H1 (cell line): ENCODE measurements at regions not wholly inside any gene's neighbourhood (a gene's known extent, or its start where the extent isn't known, plus 50 kb on each side); places are given as distances from the start of the nearest gene placed in this dataset.

Experiments
- CTCF ChIA-PET: fragments of 300-600 bp; sonication (Branson Sonifier 250); formaldehyde crosslinking; loops from one replicate; lab custom pipeline; 2021; ENCODE audit not compliant: partially characterized antibody; lab: Charles Lee
- POLR2A ChIA-PET: fragments of 300-600 bp; sonication (Branson Sonifier 250); formaldehyde crosslinking; loops from one replicate; lab custom pipeline; 2021; ENCODE audit warnings: inconsistent platforms; ENCODE audit not compliant: partially characterized antibody; lab: Charles Lee
- DNase-seq, 2 experiments: peaks; one replicate each; pipeline versions ENCODE4 v3.0.0 to v3.0.0-alpha.2; 2010 to 2022; ENCODE audit warnings: low spot score in 2 of 2, low read depth in 1 of 2, mixed read lengths in 1 of 2
- FAIRE-seq: peaks from 2 replicates; lab custom pipeline; 2011; peaks lifted over from hg19 to GRCh38; lab: Jason Lieb, UNC
- H2AFZ ChIP-seq: 2 replicates; pipeline ENCODE4 v1.8.1; 2012; ENCODE audit warnings: low read length, inconsistent platforms
- H2AK5ac ChIP-seq: 2 replicates; pipeline ENCODE4 v1.6.1; 2013; ENCODE audit warnings: low read depth, low read length
- H2BK120ac ChIP-seq: replicated peaks from 2 replicates; pipeline ENCODE3; 2013; ENCODE audit warnings: low read depth, low read length, inconsistent platforms
- H2BK12ac ChIP-seq: 2 replicates; pipeline ENCODE4 v1.6.1; 2013; ENCODE audit warnings: low read depth, low read length
- H2BK15ac ChIP-seq: 2 replicates; pipeline ENCODE4 v1.6.1; 2013; ENCODE audit warnings: low read length
- H2BK20ac ChIP-seq: 2 replicates; pipeline ENCODE4 v1.6.1; 2013; ENCODE audit warnings: low read length
- H2BK5ac ChIP-seq: 2 replicates; pipeline ENCODE4 v1.6.1; 2013; ENCODE audit warnings: low read depth, low read length
- H3K14ac ChIP-seq: 2 replicates; pipeline ENCODE4 v1.6.1; 2013; ENCODE audit warnings: inconsistent platforms; ENCODE audit not compliant: insufficient read length
- H3K18ac ChIP-seq: 2 replicates; pipeline ENCODE4 v1.6.1; 2013; ENCODE audit warnings: low read length; ENCODE audit errors: extremely low read depth
- H3K23ac ChIP-seq: 2 replicates; pipeline ENCODE4 v1.6.1; 2013; ENCODE audit warnings: inconsistent platforms; ENCODE audit not compliant: insufficient read length
- H3K23me2 ChIP-seq: 2 replicates; pipeline ENCODE4 v1.6.1; 2013; ENCODE audit warnings: low read depth, low read length
- H3K27ac ChIP-seq: 2 replicates; pipeline ENCODE4 v1.6.1; 2011; ENCODE audit warnings: low read depth, low read length, inconsistent platforms
- H3K27me3 ChIP-seq, 4 experiments: replicated peaks in 1 of 4; 1 replicate in 1 of 4; 2 replicates in 3 of 4; pipeline versions ENCODE4 v1.6.1 to v1.8.1; 2011 to 2013; ENCODE audit warnings: low read length in 3 of 4, mild to moderate bottlenecking in 3 of 4, inconsistent platforms in 2 of 4, mixed read lengths in 2 of 4, moderate library complexity in 1 of 4; ENCODE audit not compliant: control insufficient read depth in 3 of 4, insufficient read depth in 3 of 4; ENCODE audit errors: extremely low read depth in 1 of 4
- H3K36me3 ChIP-seq, 4 experiments: 2 replicates each; pipeline versions ENCODE4 v1.6.1 to v1.8.1; 2011 to 2013; ENCODE audit warnings: mild to moderate bottlenecking in 4 of 4, low read length in 3 of 4, moderate library complexity in 2 of 4, control low read depth in 1 of 4, inconsistent platforms in 1 of 4; ENCODE audit not compliant: insufficient read depth in 4 of 4, control insufficient read depth in 2 of 4
- H3K4ac ChIP-seq: replicated peaks from 2 replicates; pipeline ENCODE3; 2013; ENCODE audit warnings: low read length, low read depth, mixed read lengths, inconsistent platforms; ENCODE audit not compliant: insufficient read length
- H3K4me1 ChIP-seq, 4 experiments: replicated peaks in 1 of 4; 1 replicate in 1 of 4; 2 replicates in 3 of 4; pipeline versions ENCODE4 v1.6.1 to v1.8.1; 2011 to 2013; ENCODE audit warnings: low read length in 3 of 4, inconsistent platforms in 2 of 4, mixed read lengths in 1 of 4; ENCODE audit not compliant: insufficient read depth in 4 of 4, control insufficient read depth in 3 of 4
- H3K4me2 ChIP-seq, 2 experiments: 2 replicates each; pipeline versions ENCODE4 v1.6.1 to v1.8.1; 2011 to 2013; ENCODE audit warnings: low read depth in 2 of 2, low read length in 2 of 2, control low read depth in 1 of 2, inconsistent platforms in 1 of 2, mild to moderate bottlenecking in 1 of 2; ENCODE audit not compliant: insufficient read depth in 1 of 2
- H3K4me3 ChIP-seq, 4 experiments: fragments of 200-600, 300-600 bp in 1 of 4; sonication (generic), shearing (Covaris generic), sonication (Bioruptor Twin) in 1 of 4; 2 replicates each; pipeline versions ENCODE4 v1.5.1 to v1.8.1; 2011 to 2016; ENCODE audit warnings: low read length in 4 of 4, low read depth in 3 of 4, control low read depth in 2 of 4, inconsistent platforms in 2 of 4, mild to moderate bottlenecking in 2 of 4, mixed read lengths in 1 of 4, moderate library complexity in 1 of 4; ENCODE audit not compliant: insufficient read depth in 2 of 4; ENCODE audit errors: extremely low read depth in 1 of 4
- H3K56ac ChIP-seq: replicated peaks from 2 replicates; pipeline ENCODE3; 2013; ENCODE audit warnings: low read depth, mild to moderate bottlenecking, mixed read lengths, low read length, inconsistent platforms; ENCODE audit not compliant: insufficient read length
- H3K79me1 ChIP-seq: 2 replicates; pipeline ENCODE4 v1.6.1; 2013; ENCODE audit warnings: low read depth, low read length, control low read depth
- H3K79me2 ChIP-seq, 2 experiments: 2 replicates each; pipeline versions ENCODE4 v1.6.1 to v1.8.1; 2012 to 2013; ENCODE audit warnings: low read length in 2 of 2, mild to moderate bottlenecking in 2 of 2, inconsistent platforms in 1 of 2; ENCODE audit not compliant: insufficient read depth in 2 of 2, control insufficient read depth in 1 of 2
- H3K9ac ChIP-seq, 4 experiments: replicated peaks in 1 of 4; 1 replicate in 1 of 4; 2 replicates in 3 of 4; pipeline versions ENCODE4 v1.6.1 to v1.8.1; 2011 to 2013; ENCODE audit warnings: low read depth in 3 of 4, low read length in 3 of 4, control low read depth in 2 of 4, mild to moderate bottlenecking in 2 of 4, moderate library complexity in 2 of 4, inconsistent platforms in 1 of 4; ENCODE audit errors: extremely low read depth in 1 of 4
- H3K9me3 ChIP-seq, 2 experiments: 2 replicates each; pipeline versions ENCODE4 v1.6.1 to v1.8.1; 2012 to 2013; ENCODE audit warnings: mild to moderate bottlenecking in 2 of 2, moderate library complexity in 2 of 2, control low read depth in 1 of 2, inconsistent platforms in 1 of 2, low read depth in 1 of 2, low read length in 1 of 2, mixed read lengths in 1 of 2; ENCODE audit not compliant: insufficient read depth in 2 of 2
- H4K20me1 ChIP-seq, 2 experiments: replicated peaks in 1 of 2; 2 replicates each; pipeline versions ENCODE3 to v1.8.1; 2011 to 2013; ENCODE audit warnings: inconsistent platforms in 2 of 2, low read length in 2 of 2, mild to moderate bottlenecking in 1 of 2; ENCODE audit not compliant: insufficient read depth in 2 of 2, control insufficient read depth in 1 of 2
- H4K5ac ChIP-seq: 2 replicates; pipeline ENCODE4 v1.6.1; 2013; ENCODE audit warnings: low read length, low read depth, mixed read lengths, inconsistent platforms; ENCODE audit not compliant: insufficient read length
- H4K8ac ChIP-seq: 2 replicates; pipeline ENCODE4 v1.8.0; 2013; ENCODE audit warnings: mild to moderate bottlenecking, moderate library complexity, low read length, inconsistent platforms; ENCODE audit not compliant: insufficient read depth; ENCODE audit errors: extremely low read depth
- H4K91ac ChIP-seq: replicated peaks from 2 replicates; pipeline ENCODE3; 2013; ENCODE audit warnings: low read length, mixed read lengths, inconsistent platforms; ENCODE audit not compliant: insufficient read length
- ATF2 ChIP-seq: IDR thresholded peaks from 2 replicates; pipeline ENCODE4 v1.6.1; 2012; ENCODE audit warnings: low read length, inconsistent platforms
- CTCF ChIP-seq, 3 experiments: IDR thresholded peaks; 1 replicate in 2 of 3; 2 replicates in 1 of 3; pipeline versions ENCODE4 v1.5.1 to v1.6.1; 2011; ENCODE audit warnings: low read length in 3 of 3, mild to moderate bottlenecking in 3 of 3, inconsistent platforms in 2 of 3, low read depth in 1 of 3, moderate library complexity in 1 of 3; ENCODE audit not compliant: insufficient read depth in 1 of 3; ENCODE audit errors: control extremely low read depth in 1 of 3
- RAD21 ChIP-seq, 2 experiments: IDR thresholded peaks in 1 of 2; conservative IDR thresholded peaks in 1 of 2; 2 replicates each; pipeline ENCODE4 v1.6.1; 2011; ENCODE audit warnings: low read depth in 2 of 2, low read length in 2 of 2, improper control_type of control experiment in 1 of 2, inconsistent platforms in 1 of 2, mild to moderate bottlenecking in 1 of 2, moderate library complexity in 1 of 2
- SAP30 ChIP-seq: fragments of 300-600 bp; sonication (generic); IDR thresholded peaks from 2 replicates; pipeline ENCODE4 v1.7.1; 2012; ENCODE audit warnings: low read length, moderate library complexity, mild to moderate bottlenecking, inconsistent platforms; ENCODE audit not compliant: insufficient read depth, insufficient replicate concordance
- SIRT6 ChIP-seq: IDR thresholded peaks from one replicate; pipeline ENCODE4 v1.7.1; 2012; ENCODE audit warnings: low read length, inconsistent platforms
- SIX5 ChIP-seq: IDR thresholded peaks from 2 replicates; pipeline ENCODE4 v1.6.1; 2011; ENCODE audit warnings: mild to moderate bottlenecking, low read depth, low read length
- TAF7 ChIP-seq: optimal IDR thresholded peaks from 2 replicates; pipeline ENCODE3; 2011; ENCODE audit warnings: low read depth, mild to moderate bottlenecking, inconsistent platforms, low read length, moderate library complexity, borderline replicate concordance
- YY1 ChIP-seq: IDR thresholded peaks from 2 replicates; pipeline ENCODE4 v1.6.1; 2011; ENCODE audit warnings: low read depth, mild to moderate bottlenecking, low read length
- ZNF274 ChIP-seq: IDR thresholded peaks from 2 replicates; pipeline ENCODE4 v1.7.0; 2012; ENCODE audit warnings: low read length, borderline replicate concordance; ENCODE audit errors: extremely low read depth
- WGBS, 2 experiments: shearing (Covaris generic) in 1 of 2; methylation state at CpG; one replicate each; pipeline versions ENCODE4 v1.1.6 to v1.1.7; 2013 to 2015; ENCODE audit warnings: low lambda C conversion rate in 2 of 2, mixed read lengths in 2 of 2, inconsistent platforms in 1 of 2, low coverage in 1 of 2, missing lambda C conversion rate in 1 of 2; ENCODE audit not compliant: insufficient replicate concordance in 2 of 2, insufficient coverage in 1 of 2, insufficient read length in 1 of 2; ENCODE audit errors: extremely low coverage in 1 of 2, missing lambda C conversion rate in 1 of 2; 5-methylcytosine and 5-hydroxymethylcytosine counted together
- TF ChIP-seq, protein P1 (sequence below): IDR thresholded peaks from 2 replicates; pipeline ENCODE4 v1.6.1; 2012; ENCODE audit warnings: inconsistent platforms

DNA sequence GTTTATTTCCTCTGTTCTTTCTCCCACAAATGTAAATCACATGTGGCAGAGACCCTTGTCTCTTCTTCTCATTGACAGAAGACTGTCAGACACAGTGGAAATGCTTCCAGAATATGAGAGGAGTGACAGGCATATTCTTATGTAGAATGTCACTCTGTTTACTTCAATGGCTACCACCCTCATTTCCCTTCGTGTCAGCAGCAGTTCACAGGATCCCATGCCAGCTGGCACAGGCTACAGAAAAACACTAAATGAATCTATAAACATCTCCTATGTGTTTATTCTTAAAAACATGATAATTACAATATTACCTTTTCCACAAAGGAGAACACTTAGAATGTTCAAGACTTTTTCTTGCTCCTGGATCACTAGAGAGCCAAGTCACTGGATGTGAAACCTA, 183.8 kb upstream of the CNTN1 start:
- no peak overlapping the region for H4K8ac ChIP-seq
- H3K23me2 ChIP-seq: no peaks in the 10 kb centered on the region
- no peak overlapping the region for H3K4me3 ChIP-seq
- no peak overlapping the region for H2BK5ac ChIP-seq
- H3K18ac ChIP-seq: no peak overlapping the region
- H3K9me3 ChIP-seq: no peaks in the 10 kb centered on the region
- no peaks in the 10 kb centered on the region for H3K36me3 ChIP-seq
- POLR2A ChIA-PET: no interaction called here
- no peak overlapping the region for H3K56ac ChIP-seq
- no peaks in the 10 kb centered on the region for H3K4me1 ChIP-seq
- no peak overlapping the region for H4K91ac ChIP-seq
- H3K4me2 ChIP-seq: no peak overlapping the region
- H2BK15ac ChIP-seq: no peak overlapping the region
- no peak overlapping the region for H2AK5ac ChIP-seq
- no peak for DNase-seq
- no peak overlapping the region for H2BK12ac ChIP-seq
- H2AFZ ChIP-seq: no peak overlapping the region
- no peak overlapping the region for H3K14ac ChIP-seq
- H2BK20ac ChIP-seq: no peak overlapping the region
- no peak overlapping the region for H3K9ac ChIP-seq
- H3K27ac ChIP-seq: no peak overlapping the region
- no peak overlapping the region for H2BK120ac ChIP-seq
- no peak for FAIRE-seq
- WGBS, 2 experiments: 74% methylated on average over 1 of the region's 1 CpG; no CpG with 5 or more reads in 1 of the 2 experiments
- CTCF ChIA-PET: no interaction called here
- no peaks in the 10 kb centered on the region for H3K79me1 ChIP-seq
- no peaks in the 10 kb centered on the region for H4K20me1 ChIP-seq
- H3K79me2 ChIP-seq: no peaks in the 10 kb centered on the region
- H4K5ac ChIP-seq: no peak overlapping the region
- H3K23ac ChIP-seq: no peak overlapping the region
- H3K27me3 ChIP-seq: no peaks in the 10 kb centered on the region
- H3K4ac ChIP-seq: no peak overlapping the region
- TF ChIP-seq SIX5 (no peak), SIRT6 (no peak), ATF2 (no peak), ZNF274 (no peak), SAP30 (no peak), YY1 (no peak), RAD21 (IDR thresholded peaks at IDR 0.05 in 1 of 2, conservative IDR thresholded peaks at IDR 0.05 in 1 of 2; ENCODE audit: low read depth in 2 of 2, low read length in 2 of 2) (no peak), CTCF (IDR thresholded peaks at IDR 0.05; ENCODE audit: control extremely low read depth in 1 of 3, insufficient read depth in 1 of 3, low read depth in 1 of 3, low read length in 3 of 3) (no peak), TAF7 (no peak)
- TF ChIP-seq, protein P1, sequence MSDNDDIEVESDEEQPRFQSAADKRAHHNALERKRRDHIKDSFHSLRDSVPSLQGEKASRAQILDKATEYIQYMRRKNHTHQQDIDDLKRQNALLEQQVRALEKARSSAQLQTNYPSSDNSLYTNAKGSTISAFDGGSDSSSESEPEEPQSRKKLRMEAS: no peak
